ENCODE measurements at regions not wholly inside any gene's neighbourhood (a gene's known extent, or its start where the extent isn't known, plus 50 kb on each side); places are given as distances from the start of the nearest gene placed in this dataset.

DNA sequence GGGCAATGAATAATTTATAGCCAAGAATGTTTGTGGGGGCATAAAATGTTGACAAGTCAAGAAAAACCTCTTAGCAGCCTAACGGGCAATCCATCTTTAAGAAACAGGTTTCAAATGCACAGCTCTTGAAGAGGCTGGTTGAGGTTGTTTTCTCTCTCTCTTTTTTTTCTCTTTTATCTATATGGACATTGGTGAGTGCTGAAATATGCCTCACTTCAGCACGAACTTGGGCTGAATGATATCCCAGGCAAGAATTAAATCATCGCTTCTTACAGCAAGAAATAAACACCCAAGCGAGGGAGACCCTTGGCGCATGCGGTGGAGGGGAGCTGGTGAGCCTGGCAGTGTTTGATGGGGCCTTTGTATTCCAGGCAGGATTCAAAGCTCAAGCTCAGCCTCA, 160.9 kb downstream of the OAT start:
- no peaks in the 10 kb centered on the region for H3K9me3 ChIP-seq
- no peak overlapping the region for H3K4me3 ChIP-seq
- H3K27me3 ChIP-seq, result no peaks in the 10 kb centered on the region
- H3K36me3 ChIP-seq, result no peaks in the 10 kb centered on the region
- TF ChIP-seq POLR2AphosphoS5 (IDR thresholded peaks at IDR 0.05) (no peak), POLR2A (IDR thresholded peaks at IDR 0.05) (no peak), EP300 (IDR thresholded peaks at IDR 0.05) (no peak)
- TF ChIP-seq, protein P1, sequence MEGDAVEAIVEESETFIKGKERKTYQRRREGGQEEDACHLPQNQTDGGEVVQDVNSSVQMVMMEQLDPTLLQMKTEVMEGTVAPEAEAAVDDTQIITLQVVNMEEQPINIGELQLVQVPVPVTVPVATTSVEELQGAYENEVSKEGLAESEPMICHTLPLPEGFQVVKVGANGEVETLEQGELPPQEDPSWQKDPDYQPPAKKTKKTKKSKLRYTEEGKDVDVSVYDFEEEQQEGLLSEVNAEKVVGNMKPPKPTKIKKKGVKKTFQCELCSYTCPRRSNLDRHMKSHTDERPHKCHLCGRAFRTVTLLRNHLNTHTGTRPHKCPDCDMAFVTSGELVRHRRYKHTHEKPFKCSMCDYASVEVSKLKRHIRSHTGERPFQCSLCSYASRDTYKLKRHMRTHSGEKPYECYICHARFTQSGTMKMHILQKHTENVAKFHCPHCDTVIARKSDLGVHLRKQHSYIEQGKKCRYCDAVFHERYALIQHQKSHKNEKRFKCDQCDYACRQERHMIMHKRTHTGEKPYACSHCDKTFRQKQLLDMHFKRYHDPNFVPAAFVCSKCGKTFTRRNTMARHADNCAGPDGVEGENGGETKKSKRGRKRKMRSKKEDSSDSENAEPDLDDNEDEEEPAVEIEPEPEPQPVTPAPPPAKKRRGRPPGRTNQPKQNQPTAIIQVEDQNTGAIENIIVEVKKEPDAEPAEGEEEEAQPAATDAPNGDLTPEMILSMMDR (IDR thresholded peaks at IDR 0.05), result no peak
- DNase-seq, result peak; percentile 59
- intact Hi-C loops (cut with DNase I), result loop anchor here (2.0 to 5.0 kb wide), 5 partner anchors 100 to 263 kb away; partner anchors contain the start of gene CHST15
- peak overlapping the region in 2 of 4 donors; percentile 76 to 83 for H3K27ac ChIP-seq
- H3K4me1 ChIP-seq, result peaks cover 0 to 48% (median 37%) of the 10 kb centered on the region in 4 donors
- 78 to 80% methylated on average over 6 of the region's 6 CpGs for WGBS, 2 donors

DNA sequence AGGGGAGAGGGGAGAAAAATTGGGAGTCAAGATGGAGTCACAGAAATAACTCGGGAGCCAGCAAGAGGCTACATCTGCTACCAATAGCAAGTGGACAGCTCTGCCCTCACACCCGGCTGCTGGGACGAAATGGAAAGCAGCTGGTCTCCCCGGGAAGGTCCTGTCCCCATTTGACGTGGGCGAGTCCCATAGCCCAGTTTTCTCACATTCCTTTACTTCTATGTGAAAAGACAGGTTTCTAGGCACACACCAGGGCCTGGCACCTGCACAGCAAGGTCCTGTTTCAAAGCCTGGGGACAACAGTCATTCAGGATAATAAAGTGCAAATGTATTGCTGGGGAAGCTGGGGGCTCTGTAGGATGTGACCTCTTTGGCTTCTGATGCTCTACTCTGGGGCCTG, 162.6 kb downstream of the OAT start:
- Histone ChIP-seq H3K36me3 (no peaks in the 10 kb centered on the region), H3K27ac (peak overlapping the region in 3 of 4 donors; percentile 73 to 83 (median 76)), H3K4me1 (peaks cover 0 to 48% (median 37%) of the 10 kb centered on the region in 4 donors), H3K9me3 (no peaks in the 10 kb centered on the region), H3K27me3 (no peaks in the 10 kb centered on the region), H3K4me3 (no peak overlapping the region)
- no peak for TF ChIP-seq POLR2A (IDR thresholded peaks at IDR 0.05)
- intact Hi-C loops (cut with DNase I), result loop anchor here (2.0 to 5.0 kb wide), 5 partner anchors 99 to 261 kb away; partner anchors contain the start of gene CHST15
- DNase-seq, result no peak
- WGBS, 2 donors, result 73 to 81% methylated on average over 6 of the region's 6 CpGs

DNA sequence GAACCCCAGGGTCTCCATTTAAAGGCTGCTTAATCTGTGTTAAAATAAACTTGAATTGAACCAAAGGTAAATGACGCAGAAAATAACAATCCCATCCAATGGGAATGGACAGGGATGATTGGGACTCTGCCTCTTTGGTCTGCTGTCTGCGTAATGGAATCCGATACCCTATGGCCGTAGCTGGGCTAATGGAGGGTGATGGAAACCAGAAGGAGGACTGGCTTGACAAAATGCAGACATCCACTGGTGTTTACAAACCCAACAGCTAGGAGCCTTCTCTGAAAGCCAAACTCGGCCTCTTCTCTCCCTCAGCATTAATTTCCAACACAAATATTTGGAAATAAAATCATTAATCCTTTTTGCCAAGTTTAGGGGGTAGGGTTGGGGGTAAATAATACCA, 162.2 kb upstream of the CHST15 start:
- intact Hi-C loops (cut with DNase I), result loop anchor here (2.0 to 5.0 kb wide), 5 partner anchors 98 to 251 kb away; partner anchors contain the start of gene CHST15
- TF ChIP-seq POLR2AphosphoS5 (IDR thresholded peaks at IDR 0.05), result peak; percentile 85 to 96 (median 90)
- TF ChIP-seq POLR2A (IDR thresholded peaks at IDR 0.05), result no peak
- TF ChIP-seq, protein P1 (IDR thresholded peaks at IDR 0.05), result no peak
- peak; percentile 30 to 91 (median 76) for TF ChIP-seq EP300 (IDR thresholded peaks at IDR 0.05)
- Histone ChIP-seq H3K9me3 (no peaks in the 10 kb centered on the region), H3K4me3 (no peak overlapping the region), H3K4me1 (peaks cover 0 to 48% (median 37%) of the 10 kb centered on the region in 4 donors), H3K27ac (peak overlapping the region in 3 of 4 donors; percentile 73 to 83 (median 76)), H3K36me3 (no peaks in the 10 kb centered on the region), H3K27me3 (no peaks in the 10 kb centered on the region)
- 80 to 84% methylated on average over 5 of the region's 5 CpGs for WGBS, 2 donors
- DNase-seq, result peak; percentile 81

DNA sequence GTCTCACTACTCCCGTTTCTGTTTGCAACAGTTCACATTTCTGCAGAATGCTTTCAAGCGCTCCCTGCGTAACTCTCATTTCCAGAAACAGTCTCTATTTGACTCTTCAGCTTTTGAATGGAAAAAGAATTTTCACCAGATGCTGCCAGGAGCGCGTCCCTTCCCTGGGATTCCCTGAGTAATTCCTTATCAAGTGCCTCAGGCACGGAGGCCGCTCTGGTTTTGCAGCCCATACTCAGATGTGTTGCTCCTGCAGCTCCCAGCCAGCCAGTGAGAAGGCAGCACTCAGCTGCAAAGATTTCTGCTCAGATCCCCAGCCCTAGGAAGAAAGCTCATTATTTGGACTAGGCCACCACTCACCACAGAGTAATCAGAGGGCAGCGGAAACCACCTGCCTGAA, 161.1 kb upstream of the CHST15 start:
- no peak for DNase-seq
- TF ChIP-seq, protein P1 (IDR thresholded peaks at IDR 0.05), result no peak
- TF ChIP-seq POLR2A (IDR thresholded peaks at IDR 0.05) (no peak), EP300 (IDR thresholded peaks at IDR 0.05) (no peak), POLR2AphosphoS5 (IDR thresholded peaks at IDR 0.05) (no peak)
- H3K4me1 ChIP-seq, result peaks cover 0 to 48% (median 37%) of the 10 kb centered on the region in 4 donors
- no peak overlapping the region for H3K4me3 ChIP-seq
- no peaks in the 10 kb centered on the region for H3K36me3 ChIP-seq
- 81 to 90% methylated on average over 8 of the region's 8 CpGs for WGBS, 2 donors
- no peaks in the 10 kb centered on the region for H3K9me3 ChIP-seq
- no peaks in the 10 kb centered on the region for H3K27me3 ChIP-seq
- intact Hi-C loops (cut with DNase I), result loop anchor here (2.0 kb wide), 1 partner anchor 250 kb away; no protein-coding TSS in a partner anchor
- H3K27ac ChIP-seq, result peak overlapping the region in 3 of 4 donors; percentile 73 to 83 (median 76)

DNA sequence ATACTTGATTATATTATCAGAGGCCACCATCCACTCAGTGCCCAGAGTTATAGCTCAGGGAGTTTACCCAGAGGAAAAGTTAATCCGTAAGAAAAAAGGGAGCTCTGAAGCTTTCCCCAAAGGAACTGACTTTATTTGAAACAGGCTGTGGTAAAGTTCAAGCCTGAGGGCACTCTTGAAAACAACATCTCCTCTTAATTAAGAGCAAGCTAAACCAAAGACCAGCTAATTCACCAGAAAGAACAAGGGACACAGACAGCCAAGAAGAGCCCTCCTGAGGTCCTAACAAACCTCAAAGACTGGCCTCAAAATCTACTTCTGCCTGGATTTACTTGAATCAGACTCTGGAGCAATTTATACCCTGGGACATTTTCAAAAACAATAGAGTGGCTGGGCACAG, 159.6 kb upstream of the CHST15 start:
- intact Hi-C loops (cut with DNase I), result no loop called here
- H3K4me1 ChIP-seq, result peaks cover 0 to 43% (median 37%) of the 10 kb centered on the region in 4 donors
- H3K9me3 ChIP-seq, result no peaks in the 10 kb centered on the region
- H3K36me3 ChIP-seq, result no peaks in the 10 kb centered on the region
- no peak for DNase-seq
- H3K4me3 ChIP-seq, result no peak overlapping the region
- TF ChIP-seq POLR2A (IDR thresholded peaks at IDR 0.05), result no peak
- no peak for TF ChIP-seq EP300 (IDR thresholded peaks at IDR 0.05)
- no peak for TF ChIP-seq POLR2AphosphoS5 (IDR thresholded peaks at IDR 0.05)
- TF ChIP-seq, protein P1 (IDR thresholded peaks at IDR 0.05), result no peak
- no peaks in the 10 kb centered on the region for H3K27me3 ChIP-seq
- no peak overlapping the region for H3K27ac ChIP-seq
- WGBS, 2 donors, result 48 to 65% methylated on average over 1 of the region's 1 CpG

All from sigmoid colon (tissue), 6 donors.